Naive thymus-derived CD8-positive, alpha-beta T cell (primary cell): ENCODE measurements at regions not wholly inside any gene's neighbourhood (a gene's known extent, or its start where the extent isn't known, plus 50 kb on each side); places are given as distances from the start of the nearest gene placed in this dataset.
"Not testable (repeated sequence)": the region's sequence is repeated elsewhere in the genome, so short reads cannot be mapped to it uniquely, and the experiment has no call there.

Experiments
- ATAC-seq, 2 donors: fragments of 150-1000 bp; cut with Tn5 transposase in 1 of 2; sonication (Bioruptor Pico), chemical (Tn5 transposase) in 1 of 2; 1 replicate in 1 of 2; 2 replicates in 1 of 2; pipeline ENCODE4 v1.10.0; 2021; ENCODE audit warnings: mild to moderate bottlenecking in 2 of 2, moderate library complexity in 2 of 2
- POLR2A ChIA-PET: fragments of 350-600 bp; sonication (Branson Sonifier 250); formaldehyde crosslinking; loops from one replicate; lab custom pipeline; 2021; ENCODE audit warnings: antibody characterized with exemption; lab: Charles Lee
- DNase-seq, 10 donors: peaks; one replicate each; pipeline versions ENCODE4 v3.0.0 to v3.0.0-alpha.2; 2020 to 2022
- H3K27ac Mint-ChIP-seq, 10 donors: one replicate each; pipeline ENCODE4 v1.8.0; 2020 to 2022; ENCODE audit warnings: mild to moderate bottlenecking in 10 of 10, mixed read lengths in 10 of 10, moderate library complexity in 4 of 10, inconsistent platforms in 1 of 10
- H3K27me3 Mint-ChIP-seq, 5 donors: one replicate each; pipeline ENCODE4 v1.8.0; 2021 to 2022; ENCODE audit warnings: mixed read lengths in 5 of 5
- H3K36me3 Mint-ChIP-seq, 3 donors: one replicate each; pipeline ENCODE4 v1.8.0; 2020 to 2022; ENCODE audit warnings: mixed read lengths in 3 of 3, mild to moderate bottlenecking in 2 of 3, inconsistent platforms in 1 of 3
- H3K4me1 Mint-ChIP-seq, 4 donors: one replicate each; pipeline ENCODE4 v1.8.0; 2021 to 2022; ENCODE audit warnings: mixed read lengths in 4 of 4
- H3K4me3 Mint-ChIP-seq, 10 donors: one replicate each; pipeline ENCODE4 v1.8.0; 2020 to 2022; ENCODE audit warnings: mild to moderate bottlenecking in 10 of 10, mixed read lengths in 10 of 10, moderate library complexity in 6 of 10, inconsistent platforms in 1 of 10
- H3K9me3 Mint-ChIP-seq, 9 donors: one replicate each; pipeline ENCODE4 v1.8.0; 2020 to 2022; ENCODE audit warnings: mixed read lengths in 9 of 9, mild to moderate bottlenecking in 3 of 9, inconsistent platforms in 1 of 9, moderate library complexity in 1 of 9

GRCh38 chr1:16794609-16795008 lies 54.3 kb downstream of the RNU1-4 start:
- POLR2A ChIA-PET, H3K4me1 Mint-ChIP-seq, H3K9me3 Mint-ChIP-seq, H3K36me3 Mint-ChIP-seq, ATAC-seq, DNase-seq, H3K4me3 Mint-ChIP-seq: not testable (repeated sequence)
- peak overlapping the region in 1 of 10 donors; percentile 34 for H3K27ac Mint-ChIP-seq
- peaks cover 0 to 15% (median 5%) of the 10 kb centered on the region in 5 donors for H3K27me3 Mint-ChIP-seq

DNA sequence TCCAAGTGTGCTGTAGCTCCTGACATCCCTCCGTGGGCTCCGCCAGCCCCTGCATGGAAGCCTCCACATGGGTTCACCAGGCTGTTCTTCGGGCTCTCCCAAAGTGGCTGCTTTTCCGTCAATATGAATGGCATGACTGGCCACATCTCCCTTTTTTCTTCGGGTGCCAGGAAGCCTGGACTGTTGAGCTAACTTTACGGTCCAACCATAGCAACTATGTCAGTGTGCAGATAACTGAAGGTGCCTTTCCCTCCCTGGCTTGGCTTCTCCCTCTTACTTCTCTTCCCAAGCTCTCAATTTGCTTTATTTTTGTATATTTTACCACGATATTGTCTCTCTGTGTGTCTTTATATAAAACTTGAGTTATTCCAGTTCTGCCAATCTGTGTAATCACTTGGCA lies 54.8 kb downstream of the RNU1-4 start:
- H3K4me3 Mint-ChIP-seq, ATAC-seq, H3K9me3 Mint-ChIP-seq, DNase-seq, POLR2A ChIA-PET, H3K4me1 Mint-ChIP-seq, H3K27ac Mint-ChIP-seq, H3K36me3 Mint-ChIP-seq: not testable (repeated sequence)
- peaks cover 0 to 15% (median 5%) of the 10 kb centered on the region in 5 donors for H3K27me3 Mint-ChIP-seq

DNA sequence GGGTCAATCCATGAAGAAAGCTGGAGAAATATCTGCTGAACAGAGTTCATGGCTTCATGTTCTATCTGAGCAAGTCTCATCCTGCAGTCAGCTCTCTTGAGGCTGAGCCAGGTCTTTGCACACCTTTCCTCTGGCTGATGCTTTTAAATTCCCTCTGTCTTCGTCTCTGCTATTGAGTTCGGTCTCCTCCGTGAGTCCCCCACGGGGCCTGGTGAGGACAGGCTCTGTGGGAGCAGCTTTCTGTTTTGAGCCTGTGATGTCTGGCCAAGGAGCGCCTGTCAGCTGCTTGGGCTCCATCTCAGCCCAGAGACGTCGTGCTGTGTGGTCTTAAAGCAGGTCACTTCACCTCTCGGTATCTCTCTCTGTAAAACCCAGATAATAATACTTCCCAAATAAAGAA lies 55.9 kb downstream of the RNU1-4 start:
- Mint-ChIP-seq H3K27me3 (peaks cover 0 to 15% (median 5%) of the 10 kb centered on the region in 5 donors), H3K27ac (peak overlapping the region in 1 of 10 donors; percentile 59)
- POLR2A ChIA-PET, ATAC-seq, H3K4me1 Mint-ChIP-seq, H3K36me3 Mint-ChIP-seq, H3K4me3 Mint-ChIP-seq, H3K9me3 Mint-ChIP-seq, DNase-seq: not testable (repeated sequence)

DNA sequence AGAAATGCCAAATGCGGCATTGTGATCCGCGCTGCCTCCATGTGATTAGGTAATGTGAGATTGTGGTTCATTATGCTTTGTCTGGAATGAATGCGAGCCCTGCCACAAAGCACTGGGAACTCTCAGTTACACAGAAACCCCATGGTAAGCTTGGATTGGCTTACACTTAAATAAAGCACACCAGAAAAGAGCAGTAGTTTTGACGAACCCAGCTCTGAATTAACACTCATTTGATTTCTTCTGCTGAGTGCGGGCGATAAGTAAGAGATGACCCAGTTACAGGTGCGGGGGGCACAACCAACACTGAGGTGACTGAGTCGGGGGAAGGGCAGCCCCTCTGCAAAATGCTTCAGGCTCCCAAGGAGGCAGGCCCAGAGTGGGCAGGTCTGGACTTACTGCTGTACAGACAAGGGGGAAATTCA lies 56.3 kb downstream of the RNU1-4 start:
- H3K4me1 Mint-ChIP-seq, H3K9me3 Mint-ChIP-seq, H3K27ac Mint-ChIP-seq, DNase-seq, POLR2A ChIA-PET, ATAC-seq, H3K36me3 Mint-ChIP-seq, H3K4me3 Mint-ChIP-seq: not testable (repeated sequence)
- H3K27me3 Mint-ChIP-seq: peaks cover 0 to 14% (median 5%) of the 10 kb centered on the region in 5 donors

DNA sequence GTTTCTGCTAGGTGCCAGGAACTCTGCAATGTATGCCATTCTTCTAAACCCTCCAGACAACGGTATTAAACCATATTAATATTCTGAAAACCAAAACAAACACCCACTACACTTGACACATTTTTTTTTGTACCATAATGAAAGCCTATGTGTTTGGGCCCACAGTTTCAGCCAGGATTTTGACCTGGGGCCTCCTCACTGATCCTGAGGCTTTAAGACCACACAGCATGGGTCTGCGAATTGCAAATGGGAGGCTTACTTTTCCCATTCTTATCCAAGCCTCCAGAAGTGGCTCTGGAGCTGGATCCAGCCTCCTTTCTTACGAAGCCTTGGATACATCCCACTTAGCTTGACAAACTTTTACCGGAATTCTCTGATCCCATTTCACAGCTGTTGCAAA lies 56.7 kb downstream of the RNU1-4 start:
- ATAC-seq, H3K27ac Mint-ChIP-seq, POLR2A ChIA-PET, H3K4me1 Mint-ChIP-seq, H3K36me3 Mint-ChIP-seq, DNase-seq, H3K9me3 Mint-ChIP-seq, H3K4me3 Mint-ChIP-seq: not testable (repeated sequence)
- peaks cover 0 to 13% (median 5%) of the 10 kb centered on the region in 5 donors for H3K27me3 Mint-ChIP-seq

- H3K36me3 Mint-ChIP-seq, DNase-seq, H3K27ac Mint-ChIP-seq, H3K9me3 Mint-ChIP-seq, H3K4me3 Mint-ChIP-seq, H3K4me1 Mint-ChIP-seq, ATAC-seq, POLR2A ChIA-PET: not testable (repeated sequence)
- H3K27me3 Mint-ChIP-seq: peaks cover 0 to 12% (median 5%) of the 10 kb centered on the region in 5 donors
Observed at GRCh38 chr1:16798050-16798449, 57.7 kb downstream of the RNU1-4 start.
